ENCODE measurements at regions not wholly inside any gene's neighbourhood (a gene's known extent, or its start where the extent isn't known, plus 50 kb on each side); places are given as distances from the start of the nearest gene placed in this dataset.

GRCh38 chr10:123557366-123558108 lies 108.6 kb upstream of the GPR26 start:
- H3K9me1 ChIP-seq (replicated peaks; ENCODE audit: control insufficient read depth, extremely low read depth, insufficient read depth, low read length): no peaks in the 10 kb centered on the region
- no peaks in the 10 kb centered on the region for H3K27me3 ChIP-seq (ENCODE audit: control insufficient read depth in 2 of 2, insufficient read depth in 2 of 2, low read length in 2 of 2)
- dilution Hi-C loops (cut with MboI; ENCODE audit: extremely low pct_ligation_motif_present, low sequenced_read_pairs): no loop called here
- no peak overlapping the region for H3K9ac ChIP-seq (replicated peaks; ENCODE audit: extremely low read depth, insufficient read depth, low read length)
- no peak for DNase-seq (ENCODE audit: low read depth, low spot score)
- TF ChIP-seq MYC (IDR thresholded peaks at IDR 0.05; ENCODE audit: low read depth, low read length) (no peak), EZH2 (IDR thresholded peaks at IDR 0.05; ENCODE audit: borderline replicate concordance, low read depth, low read length, severe bottlenecking) (no peak)
- H3K4me3 ChIP-seq (replicated peaks in 1 of 3; ENCODE audit: insufficient read depth in 1 of 3, low read depth in 1 of 3, low read length in 3 of 3): no peak overlapping the region
- no peaks in the 10 kb centered on the region for H3K9me3 ChIP-seq (replicated peaks; ENCODE audit: control insufficient read depth, insufficient read depth, low read length)
- H3K79me2 ChIP-seq (ENCODE audit: control insufficient read depth, insufficient read depth, low read length): no peaks in the 10 kb centered on the region
- H4K20me1 ChIP-seq (replicated peaks; ENCODE audit: control insufficient read depth, extremely low read depth, insufficient read depth, low read length): no peaks in the 10 kb centered on the region
- ChIA-PET POLR2A (no interaction called here), CTCF (interaction anchor here (1.0 to 3.1 kb wide), 8 partner anchors 423 to 909 kb away, joined by 3 to 16 read pairs (median 6); no protein-coding TSS in a partner anchor)
- no peak overlapping the region for H3K4me2 ChIP-seq (ENCODE audit: insufficient read depth, low read length)
- no peak overlapping the region for H3K27ac ChIP-seq (ENCODE audit: insufficient read depth, low read depth, low read length)
- no peaks in the 10 kb centered on the region for H3K36me3 ChIP-seq (ENCODE audit: control insufficient read depth in 2 of 2, extremely low read depth in 1 of 2, insufficient read depth in 2 of 2, low read length in 2 of 2)
- no peaks in the 10 kb centered on the region for H3K4me1 ChIP-seq (ENCODE audit: control insufficient read depth, extremely low read depth, insufficient read depth, low read length)
- no peak overlapping the region for H2AFZ ChIP-seq (ENCODE audit: low read depth, low read length)
- no TSS peak for BruUV-seq (replicated peaks)
- no peak for FAIRE-seq
- intact Hi-C loops (cut with micrococcal nuclease): loop anchor here (2.0 to 5.0 kb wide), 2 partner anchors 855 to 990 kb away; no protein-coding TSS in a partner anchor

DNA sequence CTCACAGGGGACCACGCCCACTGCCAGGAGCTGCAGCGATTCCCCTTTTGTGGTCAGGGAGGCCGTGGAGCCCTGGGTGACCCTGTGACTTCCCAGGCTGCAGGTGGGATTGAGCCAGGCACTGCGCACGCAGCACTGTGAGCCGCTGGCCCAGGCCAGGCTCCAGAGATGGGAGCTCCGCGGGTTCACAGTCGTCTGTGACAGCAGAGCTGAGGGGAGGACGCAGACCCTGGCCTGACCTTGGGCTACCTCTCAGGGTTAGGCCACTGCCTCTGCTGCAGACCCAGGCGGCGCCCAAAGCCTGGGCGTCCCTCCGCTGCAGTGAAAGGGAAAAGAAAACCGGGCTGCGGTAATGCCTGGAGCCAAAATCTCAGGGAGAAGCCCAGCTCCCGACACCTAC lies 107.5 kb upstream of the GPR26 start:
- TF ChIP-seq MYC (IDR thresholded peaks at IDR 0.05; ENCODE audit: low read depth, low read length) (no peak), FOS (IDR thresholded peaks at IDR 0.05; ENCODE audit: borderline replicate concordance, insufficient read depth, low read length) (no peak), POLR2AphosphoS5 (IDR thresholded peaks at IDR 0.05; ENCODE audit: insufficient read depth, low read depth, low read length) (no peak), JUN (IDR thresholded peaks at IDR 0.05; ENCODE audit: borderline replicate concordance, insufficient read depth, insufficient read length, low read depth) (no peak), POLR2A (IDR thresholded peaks at IDR 0.05; ENCODE audit: low read depth, low read length) (no peak), GATA2 (IDR thresholded peaks at IDR 0.05; ENCODE audit: insufficient read depth, insufficient read length, low read depth, low read length) (no peak), EZH2 (IDR thresholded peaks at IDR 0.05; ENCODE audit: borderline replicate concordance, low read depth, low read length, severe bottlenecking) (no peak)
- TF ChIP-seq, protein P1, sequence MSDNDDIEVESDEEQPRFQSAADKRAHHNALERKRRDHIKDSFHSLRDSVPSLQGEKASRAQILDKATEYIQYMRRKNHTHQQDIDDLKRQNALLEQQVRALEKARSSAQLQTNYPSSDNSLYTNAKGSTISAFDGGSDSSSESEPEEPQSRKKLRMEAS (IDR thresholded peaks at IDR 0.05; ENCODE audit: insufficient read depth, insufficient read length): no peak
- TF ChIP-seq, protein P2, sequence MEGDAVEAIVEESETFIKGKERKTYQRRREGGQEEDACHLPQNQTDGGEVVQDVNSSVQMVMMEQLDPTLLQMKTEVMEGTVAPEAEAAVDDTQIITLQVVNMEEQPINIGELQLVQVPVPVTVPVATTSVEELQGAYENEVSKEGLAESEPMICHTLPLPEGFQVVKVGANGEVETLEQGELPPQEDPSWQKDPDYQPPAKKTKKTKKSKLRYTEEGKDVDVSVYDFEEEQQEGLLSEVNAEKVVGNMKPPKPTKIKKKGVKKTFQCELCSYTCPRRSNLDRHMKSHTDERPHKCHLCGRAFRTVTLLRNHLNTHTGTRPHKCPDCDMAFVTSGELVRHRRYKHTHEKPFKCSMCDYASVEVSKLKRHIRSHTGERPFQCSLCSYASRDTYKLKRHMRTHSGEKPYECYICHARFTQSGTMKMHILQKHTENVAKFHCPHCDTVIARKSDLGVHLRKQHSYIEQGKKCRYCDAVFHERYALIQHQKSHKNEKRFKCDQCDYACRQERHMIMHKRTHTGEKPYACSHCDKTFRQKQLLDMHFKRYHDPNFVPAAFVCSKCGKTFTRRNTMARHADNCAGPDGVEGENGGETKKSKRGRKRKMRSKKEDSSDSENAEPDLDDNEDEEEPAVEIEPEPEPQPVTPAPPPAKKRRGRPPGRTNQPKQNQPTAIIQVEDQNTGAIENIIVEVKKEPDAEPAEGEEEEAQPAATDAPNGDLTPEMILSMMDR (IDR thresholded peaks at IDR 0.05; ENCODE audit: extremely low read depth in 1 of 2, insufficient read depth in 1 of 2, low read depth in 1 of 2, low read length in 2 of 2): no peak
- ChIA-PET POLR2A (no interaction called here), CTCF (interaction anchor here (0.6 to 3.1 kb wide), 8 partner anchors 15 to 910 kb away, joined by 3 to 16 read pairs (median 6); no protein-coding TSS in a partner anchor)
- no peaks in the 10 kb centered on the region for H3K9me3 ChIP-seq (replicated peaks; ENCODE audit: control insufficient read depth, insufficient read depth, low read length)
- H3K27ac ChIP-seq (ENCODE audit: insufficient read depth, low read depth, low read length): no peak overlapping the region
- dilution Hi-C loops (cut with MboI; ENCODE audit: extremely low pct_ligation_motif_present, low sequenced_read_pairs) (no loop called here), intact Hi-C loops (cut with micrococcal nuclease) (loop anchor here (1.0 to 5.0 kb wide), 6 partner anchors 425 to 991 kb away; partner anchors contain the start of gene PSTK)
- no peaks in the 10 kb centered on the region for H3K4me1 ChIP-seq (ENCODE audit: control insufficient read depth, extremely low read depth, insufficient read depth, low read length)
- no peak overlapping the region for H3K4me3 ChIP-seq (replicated peaks in 1 of 3; ENCODE audit: insufficient read depth in 1 of 3, low read depth in 1 of 3, low read length in 3 of 3)
- no peaks in the 10 kb centered on the region for H3K79me2 ChIP-seq (ENCODE audit: control insufficient read depth, insufficient read depth, low read length)
- H3K9me1 ChIP-seq (replicated peaks; ENCODE audit: control insufficient read depth, extremely low read depth, insufficient read depth, low read length): no peaks in the 10 kb centered on the region
- no peaks in the 10 kb centered on the region for H3K27me3 ChIP-seq (ENCODE audit: control insufficient read depth in 2 of 2, insufficient read depth in 2 of 2, low read length in 2 of 2)
- no TSS peak for BruUV-seq (replicated peaks)
- H2AFZ ChIP-seq (ENCODE audit: low read depth, low read length): no peak overlapping the region
- no peak for FAIRE-seq
- DNase-seq (ENCODE audit: low read depth, low spot score): no peak
- H3K9ac ChIP-seq (replicated peaks; ENCODE audit: extremely low read depth, insufficient read depth, low read length): no peak overlapping the region
- H4K20me1 ChIP-seq (replicated peaks; ENCODE audit: control insufficient read depth, extremely low read depth, insufficient read depth, low read length): no peaks in the 10 kb centered on the region
- H3K4me2 ChIP-seq (ENCODE audit: insufficient read depth, low read length): no peak overlapping the region
- H3K36me3 ChIP-seq (ENCODE audit: control insufficient read depth in 2 of 2, extremely low read depth in 1 of 2, insufficient read depth in 2 of 2, low read length in 2 of 2): no peaks in the 10 kb centered on the region
